ENCODE measurements at regions not wholly inside any gene's neighbourhood (a gene's known extent, or its start where the extent isn't known, plus 50 kb on each side); places are given as distances from the start of the nearest gene placed in this dataset.

DNA sequence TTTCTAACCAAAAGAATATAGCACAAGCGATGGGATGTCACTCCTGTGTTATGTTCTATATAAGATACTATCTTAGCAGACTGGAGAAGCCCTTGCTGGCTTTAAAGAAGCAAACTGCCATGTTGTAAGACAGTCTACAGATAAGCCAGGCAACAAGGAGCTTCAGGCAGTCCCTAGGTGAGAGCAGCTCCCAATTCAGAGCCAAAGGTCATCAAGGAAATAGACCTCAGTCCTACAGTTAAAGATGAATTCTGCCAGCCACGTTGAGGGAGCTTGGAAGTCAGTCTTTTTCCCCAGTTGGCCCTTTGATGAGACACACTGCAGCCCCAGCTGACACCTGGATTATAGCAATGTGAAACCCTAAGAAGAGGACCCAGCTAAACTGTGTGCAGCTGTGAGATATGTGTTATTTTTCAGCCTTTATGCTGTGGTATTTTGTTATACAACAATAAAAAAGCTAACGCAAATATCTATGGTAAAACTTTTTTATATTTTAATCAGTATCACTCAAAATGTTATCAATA, 102.5 kb upstream of the AKAP13 start:
- DNase-seq (ENCODE audit: low spot score), result no peak
- ChIA-PET POLR2A (no interaction called here), CTCF (ENCODE audit: low intra/inter-chr PET ratio, low total read pairs) (no interaction called here)
- H3K4me1 ChIP-seq (ENCODE audit: insufficient read depth, low read length), result no peaks in the 10 kb centered on the region
- no peak for ATAC-seq
- H3K36me3 ChIP-seq (replicated peaks in 1 of 2; ENCODE audit: control insufficient read depth in 1 of 2, insufficient read depth in 2 of 2, low read length in 2 of 2), result no peaks in the 10 kb centered on the region
- H4K20me1 ChIP-seq (ENCODE audit: insufficient read depth, low read length), result no peaks in the 10 kb centered on the region
- no peak for FAIRE-seq
- no peak overlapping the region for H3K27ac ChIP-seq (ENCODE audit: extremely low read length, insufficient read depth, low read length)
- H3K27me3 ChIP-seq (ENCODE audit: control insufficient read depth in 1 of 2, insufficient read depth in 2 of 2, low read length in 2 of 2), result peaks cover 0 to 7% of the 10 kb centered on the region in 2 experiments; a peak in 1 of 5 replicates
- no peak overlapping the region for H3K4me2 ChIP-seq (ENCODE audit: low read depth, low read length)
- H3K9me3 ChIP-seq (ENCODE audit: low read length), result no peaks in the 10 kb centered on the region
- no peak overlapping the region for H2AFZ ChIP-seq (ENCODE audit: low read length)
- H3K4me3 ChIP-seq (replicated peaks in 1 of 3; ENCODE audit: insufficient read depth in 1 of 3, low read depth in 2 of 3, low read length in 3 of 3), result no peak overlapping the region
- in situ Hi-C loops (cut with HindIII; ENCODE audit: extremely low pct_ligation_motif_present, low pct_unique_long_range_greater_than_20kb) (loop anchor here (25.0 kb wide), 2 partner anchors 434 to 559 kb away; no protein-coding TSS in a partner anchor), intact Hi-C loops (cut with micrococcal nuclease; ENCODE audit: unreplicated experiment) (no loop called here)
- no peaks in the 10 kb centered on the region for H3K79me2 ChIP-seq (ENCODE audit: insufficient read depth, low read length)
- TF ChIP-seq ZNF205 (CRISPR knock-in tag; IDR thresholded peaks at IDR 0.05), result no peak
- TF ChIP-seq ATRX (CRISPR knock-in tag; IDR thresholded peaks at IDR 0.05; ENCODE audit: borderline replicate concordance), result no peak
- no peak for TF ChIP-seq NR2F1 (CRISPR knock-in tag; IDR thresholded peaks at IDR 0.05)
- no peak for TF ChIP-seq FOSL1 (CRISPR knock-in tag; IDR thresholded peaks at IDR 0.05; ENCODE audit: borderline replicate concordance)
- TF ChIP-seq, protein P1, sequence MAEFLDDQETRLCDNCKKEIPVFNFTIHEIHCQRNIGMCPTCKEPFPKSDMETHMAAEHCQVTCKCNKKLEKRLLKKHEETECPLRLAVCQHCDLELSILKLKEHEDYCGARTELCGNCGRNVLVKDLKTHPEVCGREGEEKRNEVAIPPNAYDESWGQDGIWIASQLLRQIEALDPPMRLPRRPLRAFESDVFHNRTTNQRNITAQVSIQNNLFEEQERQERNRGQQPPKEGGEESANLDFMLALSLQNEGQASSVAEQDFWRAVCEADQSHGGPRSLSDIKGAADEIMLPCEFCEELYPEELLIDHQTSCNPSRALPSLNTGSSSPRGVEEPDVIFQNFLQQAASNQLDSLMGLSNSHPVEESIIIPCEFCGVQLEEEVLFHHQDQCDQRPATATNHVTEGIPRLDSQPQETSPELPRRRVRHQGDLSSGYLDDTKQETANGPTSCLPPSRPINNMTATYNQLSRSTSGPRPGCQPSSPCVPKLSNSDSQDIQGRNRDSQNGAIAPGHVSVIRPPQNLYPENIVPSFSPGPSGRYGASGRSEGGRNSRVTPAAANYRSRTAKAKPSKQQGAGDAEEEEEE (CRISPR knock-in tag; IDR thresholded peaks at IDR 0.05; ENCODE audit: borderline replicate concordance), result no peak
- no peak for TF ChIP-seq CREB1 (IDR thresholded peaks at IDR 0.05)
- TF ChIP-seq CREB1 (CRISPR knock-in tag; IDR thresholded peaks at IDR 0.05), result no peak
- TF ChIP-seq, protein P2, sequence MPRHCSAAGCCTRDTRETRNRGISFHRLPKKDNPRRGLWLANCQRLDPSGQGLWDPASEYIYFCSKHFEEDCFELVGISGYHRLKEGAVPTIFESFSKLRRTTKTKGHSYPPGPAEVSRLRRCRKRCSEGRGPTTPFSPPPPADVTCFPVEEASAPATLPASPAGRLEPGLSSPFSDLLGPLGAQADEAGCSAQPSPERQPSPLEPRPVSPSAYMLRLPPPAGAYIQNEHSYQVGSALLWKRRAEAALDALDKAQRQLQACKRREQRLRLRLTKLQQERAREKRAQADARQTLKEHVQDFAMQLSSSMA (CRISPR knock-in tag; IDR thresholded peaks at IDR 0.05), result no peak
- no peak for TF ChIP-seq TSC22D2 (CRISPR knock-in tag; IDR thresholded peaks at IDR 0.05; ENCODE audit: borderline replicate concordance)
- no TSS peak for BruUV-seq (replicated peaks)
- H3K9ac ChIP-seq (ENCODE audit: insufficient read depth, low read depth, low read length), result no peak overlapping the region
- WGBS (ENCODE audit: low lambda C conversion rate), result 49% methylated on average over 2 of the region's 3 CpGs
